CD4-positive, alpha-beta T cell (primary cell): ENCODE measurements at regions not wholly inside any gene's neighbourhood (a gene's known extent, or its start where the extent isn't known, plus 50 kb on each side); places are given as distances from the start of the nearest gene placed in this dataset.
"Not testable (repeated sequence)": the region's sequence is repeated elsewhere in the genome, so short reads cannot be mapped to it uniquely, and the experiment has no call there.

ENCODE experiments used
- ATAC-seq: fragments of 200-7000 bp; cut with Tn5 transposase; one replicate; pipeline ENCODE4 v1.10.0; 2022; ENCODE audit warnings: mild to moderate bottlenecking; ENCODE audit not compliant: poor library complexity
- CTCF ChIA-PET: fragments of 350-600 bp; sonication (Branson Sonifier 250); formaldehyde crosslinking; loops from one replicate; lab custom pipeline; 2021; ENCODE audit warnings: antibody characterized with exemption, inconsistent platforms; lab: Charles Lee
- POLR2A ChIA-PET: fragments of 350-600 bp; sonication (Branson Sonifier 250); formaldehyde crosslinking; loops from one replicate; lab custom pipeline; 2021; ENCODE audit warnings: antibody characterized with exemption, inconsistent platforms; lab: Charles Lee
- DNase-seq, 14 experiments: peaks; one replicate each; pipeline ENCODE4 v3.0.0-alpha.2; 2013 to 2020; ENCODE audit warnings: mixed read lengths in 2 of 14
- H3K27ac ChIP-seq, 2 donors: one replicate each; pipeline versions ENCODE4 v1.5.1 to v1.7.0; 2013; ENCODE audit warnings: low read length in 2 of 2, low read depth in 1 of 2, mild to moderate bottlenecking in 1 of 2
- H3K27me3 ChIP-seq, 2 experiments: 1 replicate in 1 of 2; 2 replicates in 1 of 2; pipeline versions ENCODE4 v1.6.1 to v1.7.0; 2013; ENCODE audit warnings: low read length in 2 of 2, control low read depth in 1 of 2, mild to moderate bottlenecking in 1 of 2, moderate library complexity in 1 of 2; ENCODE audit not compliant: insufficient read depth in 2 of 2, control insufficient read depth in 1 of 2
- H3K36me3 ChIP-seq: one replicate; pipeline ENCODE4 v1.6.1; 2013; ENCODE audit warnings: low read length, control low read depth; ENCODE audit not compliant: insufficient read depth
- H3K4me1 ChIP-seq: one replicate; pipeline ENCODE4 v1.6.1; 2013; ENCODE audit warnings: low read length, control low read depth; ENCODE audit not compliant: insufficient read depth
- H3K4me3 ChIP-seq: one replicate; pipeline ENCODE4 v1.5.1; 2013; ENCODE audit warnings: mild to moderate bottlenecking, low read length, moderate library complexity
- H3K9me3 ChIP-seq, 2 experiments: 1 replicate in 1 of 2; 2 replicates in 1 of 2; pipeline versions ENCODE4 v1.6.1 to v1.7.0; 2013; ENCODE audit warnings: low read length in 2 of 2, mild to moderate bottlenecking in 2 of 2, control low read depth in 1 of 2, moderate library complexity in 1 of 2; ENCODE audit not compliant: control insufficient read depth in 1 of 2, insufficient read depth in 1 of 2
- H3K27ac Mint-ChIP-seq: one replicate; pipeline ENCODE4 v1.8.0; 2020; ENCODE audit warnings: mixed read lengths
- H3K27me3 Mint-ChIP-seq: one replicate; pipeline ENCODE4 v1.8.0; 2021; ENCODE audit warnings: mixed read lengths
- H3K36me3 Mint-ChIP-seq: one replicate; pipeline ENCODE4 v1.8.0; 2021; ENCODE audit warnings: low read depth, mixed read lengths
- H3K4me1 Mint-ChIP-seq: one replicate; pipeline ENCODE4 v1.8.0; 2021; ENCODE audit warnings: low read depth, mixed read lengths
- H3K4me3 Mint-ChIP-seq: one replicate; pipeline ENCODE4 v1.8.0; 2020; ENCODE audit warnings: mild to moderate bottlenecking, mixed read lengths
- H3K9me3 Mint-ChIP-seq: one replicate; pipeline ENCODE4 v1.8.0; 2020; ENCODE audit warnings: mixed read lengths
- CTCF ChIP-seq: fragments of 200-600 bp; IDR thresholded peaks from one replicate; pipeline ENCODE4 v1.8.0; 2022; ENCODE audit warnings: antibody characterized with exemption, mild to moderate bottlenecking
- intact Hi-C, 2 experiments: fragments of 100-400 bp; cut with DNase I in 1 of 2; cut with micrococcal nuclease in 1 of 2; formaldehyde crosslinking; loops; one replicate each; pipeline versions ENCODE4 v1.15.1 to v1.9.0; 2023 to 2025; cut with DNase I, micrococcal nuclease

- no peaks in the 10 kb centered on the region for H3K4me1 ChIP-seq
- H3K36me3 ChIP-seq, result no peaks in the 10 kb centered on the region
- no peak for TF ChIP-seq CTCF
- H3K27ac ChIP-seq, result no peak overlapping the region
- Mint-ChIP-seq H3K9me3 (no peaks in the 10 kb centered on the region), H3K4me3 (no peak overlapping the region), H3K27ac (no peak overlapping the region), H3K36me3 (no peaks in the 10 kb centered on the region), H3K27me3 (no peaks in the 10 kb centered on the region), H3K4me1 (no peaks in the 10 kb centered on the region)
- DNase-seq (no peak), ATAC-seq (no peak)
- no peaks in the 10 kb centered on the region for H3K27me3 ChIP-seq
- POLR2A ChIA-PET, result no interaction called here
- H3K4me3 ChIP-seq, result no peak overlapping the region
- CTCF ChIA-PET, result no interaction called here
- H3K9me3 ChIP-seq, result no peaks in the 10 kb centered on the region
- intact Hi-C loops, result loop anchor here in 1 of 2 experiments (5.0 kb wide), 1 partner anchor 39 kb away; no protein-coding TSS in a partner anchor
Observed at GRCh38 chr20:53778736-53779135, 185.1 kb upstream of the ZNF217 start.

GRCh38 chr20:53778041-53778516 is 184.4 kb upstream of the ZNF217 start:
- H3K27me3 ChIP-seq, result no peaks in the 10 kb centered on the region
- ATAC-seq (no peak), DNase-seq (no peak)
- POLR2A ChIA-PET, result no interaction called here
- Mint-ChIP-seq H3K9me3 (no peaks in the 10 kb centered on the region), H3K27ac (no peak overlapping the region), H3K4me3 (no peak overlapping the region), H3K36me3 (no peaks in the 10 kb centered on the region), H3K27me3 (no peaks in the 10 kb centered on the region), H3K4me1 (no peaks in the 10 kb centered on the region)
- no peaks in the 10 kb centered on the region for H3K36me3 ChIP-seq
- intact Hi-C loops, result loop anchor here in 1 of 2 experiments (5.0 kb wide), 1 partner anchor 39 kb away; no protein-coding TSS in a partner anchor
- no peak overlapping the region for H3K27ac ChIP-seq
- H3K4me1 ChIP-seq, result no peaks in the 10 kb centered on the region
- CTCF ChIA-PET, result no interaction called here
- no peaks in the 10 kb centered on the region for H3K9me3 ChIP-seq
- no peak overlapping the region for H3K4me3 ChIP-seq
- no peak for TF ChIP-seq CTCF

GRCh38 chr20:53777402-53777801 is 183.8 kb upstream of the ZNF217 start:
- H3K36me3 ChIP-seq, H3K9me3 ChIP-seq, ATAC-seq, CTCF ChIA-PET, H3K27ac Mint-ChIP-seq, DNase-seq, H3K4me3 ChIP-seq, H3K36me3 Mint-ChIP-seq, H3K27me3 ChIP-seq, H3K9me3 Mint-ChIP-seq, H3K27me3 Mint-ChIP-seq, H3K4me3 Mint-ChIP-seq, H3K27ac ChIP-seq, H3K4me1 ChIP-seq, POLR2A ChIA-PET, H3K4me1 Mint-ChIP-seq: not testable (repeated sequence)
- intact Hi-C loops, result loop anchor here in 1 of 2 experiments (5.0 kb wide), 1 partner anchor 40 kb away; no protein-coding TSS in a partner anchor

GRCh38 chr20:53776858-53777257 is 183.2 kb upstream of the ZNF217 start:
- intact Hi-C loops, result loop anchor here in 1 of 2 experiments (5.0 kb wide), 1 partner anchor 40 kb away; no protein-coding TSS in a partner anchor
- no peaks in the 10 kb centered on the region for H3K27me3 ChIP-seq
- H3K27ac ChIP-seq, result no peak overlapping the region
- TF ChIP-seq CTCF, result no peak
- ChIA-PET CTCF (no interaction called here), POLR2A (no interaction called here)
- Mint-ChIP-seq H3K4me1 (no peaks in the 10 kb centered on the region), H3K36me3 (no peaks in the 10 kb centered on the region), H3K27me3 (no peaks in the 10 kb centered on the region), H3K9me3 (no peaks in the 10 kb centered on the region), H3K27ac (no peak overlapping the region), H3K4me3 (no peak overlapping the region)
- DNase-seq, result no peak
- ATAC-seq, result no peak
- no peaks in the 10 kb centered on the region for H3K36me3 ChIP-seq
- no peaks in the 10 kb centered on the region for H3K4me1 ChIP-seq
- no peaks in the 10 kb centered on the region for H3K9me3 ChIP-seq
- no peak overlapping the region for H3K4me3 ChIP-seq
